Neural progenitor cell (in vitro differentiated cells): ENCODE measurements at regions not wholly inside any gene's neighbourhood (a gene's known extent, or its start where the extent isn't known, plus 50 kb on each side); places are given as distances from the start of the nearest gene placed in this dataset.

ENCODE experiments used
- DNase-seq: peaks from one replicate; pipeline ENCODE4 v3.0.0-alpha.2; 2016; ENCODE audit warnings: low spot score
- H2AFZ ChIP-seq: fragments of 200-600 bp; sonication (generic); replicated peaks from 2 replicates; pipeline ENCODE4 v1.6.1; 2016; ENCODE audit warnings: antibody characterized with exemption
- H3F3A ChIP-seq: fragments of 200-600 bp; sonication (generic); 2 replicates; pipeline ENCODE4 v1.6.1; 2016; ENCODE audit warnings: antibody characterized with exemption, low read depth
- H3K27ac ChIP-seq: fragments of 200-600 bp; sonication (generic); 2 replicates; pipeline ENCODE4 v1.5.1; 2016; ENCODE audit warnings: mild to moderate bottlenecking
- H3K27me3 ChIP-seq: fragments of 200-600 bp; sonication (generic); 2 replicates; pipeline ENCODE4 v1.6.1; 2016; ENCODE audit warnings: mild to moderate bottlenecking, moderate library complexity
- H3K36me3 ChIP-seq: fragments of 200-600 bp; sonication (generic); 2 replicates; pipeline ENCODE4 v1.5.1; 2016
- H3K4me1 ChIP-seq: fragments of 200-600 bp; sonication (generic); 2 replicates; pipeline ENCODE4 v1.6.1; 2016; ENCODE audit warnings: mixed run types
- H3K4me2 ChIP-seq: fragments of 200-600 bp; sonication (generic); 2 replicates; pipeline ENCODE4 v1.6.1; 2016
- H3K4me3 ChIP-seq: fragments of 200-600 bp; sonication (generic); 2 replicates; pipeline ENCODE4 v1.5.1; 2016
- H3K79me2 ChIP-seq: fragments of 200-600 bp; sonication (generic); 2 replicates; pipeline ENCODE4 v1.6.1; 2016; ENCODE audit warnings: low read depth
- H3K9ac ChIP-seq: fragments of 200-600 bp; sonication (generic); 2 replicates; pipeline ENCODE4 v1.6.1; 2016
- H3K9me3 ChIP-seq: fragments of 200-600 bp; sonication (generic); 2 replicates; pipeline ENCODE4 v1.5.1; 2016; ENCODE audit warnings: low read depth
- H4K20me1 ChIP-seq: fragments of 200-600 bp; sonication (generic); 2 replicates; pipeline ENCODE4 v1.6.1; 2016; ENCODE audit warnings: low read depth
- H3K27ac Mint-ChIP-seq: 3 replicates; pipeline ENCODE4 v1.8.0; 2021; ENCODE audit warnings: mixed read lengths
- H3K27me3 Mint-ChIP-seq: 2 replicates; pipeline ENCODE4 v1.8.0; 2022; ENCODE audit warnings: low read depth, mild to moderate bottlenecking, inconsistent platforms, moderate library complexity, mixed read lengths; ENCODE audit not compliant: insufficient read depth
- H3K36me3 Mint-ChIP-seq: 3 replicates; pipeline ENCODE4 v1.8.0; 2021; ENCODE audit warnings: mixed read lengths
- H3K4me1 Mint-ChIP-seq: 3 replicates; pipeline ENCODE4 v1.8.0; 2021; ENCODE audit warnings: mixed read lengths
- H3K4me3 Mint-ChIP-seq: 3 replicates; pipeline ENCODE4 v1.8.0; 2021; ENCODE audit warnings: mild to moderate bottlenecking, moderate library complexity, mixed read lengths
- H3K9me3 Mint-ChIP-seq: 3 replicates; pipeline ENCODE4 v1.8.0; 2020; ENCODE audit warnings: mixed read lengths
- CTCF ChIP-seq: fragments of 200-600 bp; sonication (generic); IDR thresholded peaks from 2 replicates; pipeline ENCODE4 v1.5.1; 2017; ENCODE audit warnings: antibody characterized with exemption, mild to moderate bottlenecking
- EZH2 ChIP-seq: fragments of 200-600 bp; sonication (generic); IDR thresholded peaks from 2 replicates; pipeline ENCODE4 v1.6.1; 2017; ENCODE audit warnings: antibody characterized with exemption, mild to moderate bottlenecking, moderate library complexity
- EZH2phosphoT487 ChIP-seq: fragments of 200-600 bp; sonication (generic); IDR thresholded peaks from 2 replicates; pipeline ENCODE4 v1.6.1; 2017; ENCODE audit warnings: antibody characterized with exemption

GRCh38 chr1:188499690-188500089 is 1670.9 kb downstream of the PLA2G4A start:
- H3K9me3 Mint-ChIP-seq, result no peaks in the 10 kb centered on the region
- H3K4me3 ChIP-seq, result no peak overlapping the region

GRCh38 chr1:188514917-188515316 is 1686.2 kb downstream of the PLA2G4A start:
- H3K27ac Mint-ChIP-seq, result peak overlapping the region; percentile 50
- no peak overlapping the region for H3K4me3 Mint-ChIP-seq
- H4K20me1 ChIP-seq, result no peaks in the 10 kb centered on the region
- no peak for TF ChIP-seq EZH2
- TF ChIP-seq CTCF, result no peak
- TF ChIP-seq EZH2phosphoT487, result no peak
- H3K4me1 ChIP-seq, result no peaks in the 10 kb centered on the region
- no peaks in the 10 kb centered on the region for H3K27me3 Mint-ChIP-seq
- no peaks in the 10 kb centered on the region for H3K36me3 Mint-ChIP-seq
- no peak overlapping the region for H3K27ac ChIP-seq
- H3F3A ChIP-seq, result no peaks in the 10 kb centered on the region
- no peak overlapping the region for H3K4me2 ChIP-seq
- no peaks in the 10 kb centered on the region for H3K27me3 ChIP-seq
- no peak overlapping the region for H3K4me3 ChIP-seq
- no peaks in the 10 kb centered on the region for H3K36me3 ChIP-seq
- no peaks in the 10 kb centered on the region for H3K79me2 ChIP-seq
- no peak overlapping the region for H3K9ac ChIP-seq
- DNase-seq, result no peak
- H3K9me3 ChIP-seq, result no peaks in the 10 kb centered on the region
- no peaks in the 10 kb centered on the region for H3K9me3 Mint-ChIP-seq
- no peak overlapping the region for H2AFZ ChIP-seq
- H3K4me1 Mint-ChIP-seq, result peaks cover 12% of the 10 kb centered on the region

More at GRCh38 chr1:188499690-188500089, 1670.9 kb downstream of the PLA2G4A start:
- H3K9ac ChIP-seq, result no peak overlapping the region
- Mint-ChIP-seq H3K36me3 (no peaks in the 10 kb centered on the region), H3K27ac (no peak overlapping the region), H3K27me3 (peaks cover 6% of the 10 kb centered on the region), H3K4me1 (no peaks in the 10 kb centered on the region), H3K4me3 (no peak overlapping the region)
- no peak overlapping the region for H3K4me2 ChIP-seq
- H2AFZ ChIP-seq, result no peak overlapping the region
- no peaks in the 10 kb centered on the region for H3K36me3 ChIP-seq
- H3K4me1 ChIP-seq, result no peaks in the 10 kb centered on the region
- H3K79me2 ChIP-seq, result no peaks in the 10 kb centered on the region
- no peaks in the 10 kb centered on the region for H3K27me3 ChIP-seq
- peak; percentile 36 for DNase-seq
- H3F3A ChIP-seq, result no peaks in the 10 kb centered on the region
- no peak overlapping the region for H3K27ac ChIP-seq
- H4K20me1 ChIP-seq, result no peaks in the 10 kb centered on the region
- TF ChIP-seq EZH2 (no peak), CTCF (no peak), EZH2phosphoT487 (no peak)
- H3K9me3 ChIP-seq, result no peaks in the 10 kb centered on the region

GRCh38 chr1:188517139-188517538 is 1688.4 kb downstream of the PLA2G4A start:
- no peak overlapping the region for H3K4me2 ChIP-seq
- no peak for DNase-seq
- no peaks in the 10 kb centered on the region for H3K79me2 ChIP-seq
- TF ChIP-seq EZH2, result no peak
- TF ChIP-seq CTCF, result no peak
- no peak for TF ChIP-seq EZH2phosphoT487
- no peak overlapping the region for H2AFZ ChIP-seq
- no peak overlapping the region for H3K4me3 ChIP-seq
- no peaks in the 10 kb centered on the region for H3K27me3 Mint-ChIP-seq
- no peaks in the 10 kb centered on the region for H3K36me3 ChIP-seq
- no peak overlapping the region for H3K27ac ChIP-seq
- no peaks in the 10 kb centered on the region for H3F3A ChIP-seq
- no peak overlapping the region for H3K27ac Mint-ChIP-seq
- H3K4me1 ChIP-seq, result no peaks in the 10 kb centered on the region
- H3K9me3 ChIP-seq, result no peaks in the 10 kb centered on the region
- no peaks in the 10 kb centered on the region for H3K9me3 Mint-ChIP-seq
- no peak overlapping the region for H3K9ac ChIP-seq
- H3K27me3 ChIP-seq, result no peaks in the 10 kb centered on the region
- H4K20me1 ChIP-seq, result no peaks in the 10 kb centered on the region
- H3K4me3 Mint-ChIP-seq, result no peak overlapping the region
- H3K4me1 Mint-ChIP-seq, result peaks cover 12% of the 10 kb centered on the region
- no peaks in the 10 kb centered on the region for H3K36me3 Mint-ChIP-seq
